Midbrain (tissue), 1 donor: ENCODE measurements at regions not wholly inside any gene's neighbourhood (a gene's known extent, or its start where the extent isn't known, plus 50 kb on each side); places are given as distances from the start of the nearest gene placed in this dataset.
"Not testable (repeated sequence)": the region's sequence is repeated elsewhere in the genome, so short reads cannot be mapped to it uniquely, and the experiment has no call there.

Experiments
- DNase-seq: peaks from one replicate; lab custom pipeline; 2025; lab: John Stamatoyannopoulos, UW

- DNase-seq: no peak
These were observed 575.2 kb upstream of the ADGRB3 start for GRCh38 chr6:68059899-68060298.

DNA sequence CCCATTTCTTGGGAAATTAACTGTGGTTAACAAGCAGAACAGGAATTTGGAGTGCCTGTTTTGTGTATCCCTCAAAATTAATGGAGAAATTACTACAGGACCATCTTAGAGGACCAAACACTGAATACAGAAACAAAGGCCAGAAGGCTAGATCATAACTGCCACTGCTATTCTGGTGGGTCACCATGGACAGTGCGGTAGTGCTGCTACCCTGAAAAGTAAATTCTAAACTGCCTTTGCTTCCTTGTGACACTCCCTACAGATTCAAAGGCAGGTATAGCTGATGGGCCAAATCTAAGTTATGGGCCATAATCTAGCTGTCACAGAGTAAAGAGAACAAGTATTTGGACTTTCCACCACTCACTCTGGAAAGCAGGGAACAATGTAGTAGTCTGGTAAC, 575.8 kb upstream of the ADGRB3 start:
- no peak for DNase-seq

- DNase-seq: not testable (repeated sequence)
These were observed 578.5 kb upstream of the ADGRB3 start for GRCh38 chr6:68056596-68056995.

DNA sequence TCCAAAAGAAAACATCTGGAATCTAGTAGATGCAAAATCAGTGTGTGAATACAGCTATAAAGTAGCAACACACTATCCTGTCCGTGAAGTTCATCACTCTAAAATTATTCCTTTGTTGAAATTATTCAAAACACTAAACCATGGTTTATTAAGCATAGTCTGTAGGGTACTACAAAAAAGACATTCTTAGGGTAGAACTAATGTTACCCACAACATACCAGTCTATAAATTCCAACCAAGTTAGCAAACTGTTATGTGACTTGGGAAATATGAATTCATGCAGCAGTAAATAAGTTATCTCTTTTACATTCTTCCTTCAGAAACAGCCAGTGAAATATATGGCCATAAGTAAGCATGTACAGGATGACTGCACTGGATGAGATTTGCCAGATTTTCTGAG, 580.3 kb upstream of the ADGRB3 start:
- no peak for DNase-seq

GRCh38 chr6:68053805-68054373, 581.2 kb upstream of the ADGRB3 start:
- no peak for DNase-seq

- DNase-seq: no peak
These were observed 582.8 kb upstream of the ADGRB3 start for GRCh38 chr6:68052234-68052633.

DNA sequence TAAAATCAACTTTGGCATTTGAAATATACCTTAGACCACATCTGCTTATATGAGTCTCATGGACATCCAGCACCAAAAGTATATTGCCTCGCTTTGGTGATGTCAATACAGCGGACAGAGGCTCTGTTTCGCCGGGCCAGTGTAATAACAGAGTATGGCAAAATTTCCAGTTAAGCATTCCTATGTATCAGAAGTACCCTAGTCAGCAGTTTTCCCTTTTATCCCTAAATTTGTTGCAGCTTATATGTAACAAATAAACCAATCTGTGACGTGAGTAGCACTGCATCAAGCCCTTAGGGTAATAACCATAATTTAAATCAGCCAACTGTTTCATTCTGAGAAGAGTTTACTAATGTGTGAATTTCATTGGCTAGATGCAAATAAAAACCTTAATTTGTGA, 585.5 kb upstream of the ADGRB3 start:
- DNase-seq: no peak

GRCh38 chr6:68046756-68047155, 588.3 kb upstream of the ADGRB3 start:
- DNase-seq: no peak

DNA sequence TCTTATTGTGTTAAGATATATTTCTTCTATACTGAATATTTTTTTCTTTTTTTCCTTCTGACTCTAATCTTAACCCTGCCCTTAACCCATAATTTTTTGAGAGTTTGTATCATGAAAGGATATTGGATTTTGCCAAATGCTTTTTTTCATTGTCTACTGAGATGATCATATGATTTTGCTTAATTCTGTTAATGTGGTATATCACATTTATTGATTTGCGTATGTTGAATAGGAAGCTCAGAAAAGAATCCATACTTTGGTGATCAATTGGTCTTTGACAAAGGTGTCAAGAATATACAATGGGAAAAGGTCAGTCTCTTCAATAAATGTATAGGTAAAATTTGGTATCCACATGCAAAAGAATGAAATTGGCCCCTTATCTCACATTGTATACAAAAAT, 588.8 kb upstream of the ADGRB3 start:
- DNase-seq: no peak

DNA sequence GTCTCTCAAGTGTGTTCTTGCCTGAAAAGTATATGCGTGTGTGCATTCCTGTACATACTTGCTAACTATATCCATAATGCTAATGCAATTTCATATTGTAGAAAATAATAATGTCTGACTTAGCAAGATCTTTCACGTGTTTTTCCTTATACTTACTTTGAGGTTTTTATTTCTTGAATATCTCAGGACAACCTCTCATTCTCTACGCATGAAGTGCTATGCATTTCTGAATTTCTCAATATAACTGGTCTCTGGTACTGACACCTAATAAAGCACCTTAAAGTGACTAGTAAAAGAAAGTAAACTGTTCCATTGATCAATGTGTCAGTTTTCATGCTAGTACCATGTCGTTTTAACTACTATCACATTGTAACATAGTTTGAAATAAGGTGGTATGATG, 589.9 kb upstream of the ADGRB3 start:
- DNase-seq: no peak

GRCh38 chr6:68044264-68044663, 590.8 kb upstream of the ADGRB3 start:
- DNase-seq: no peak

- DNase-seq: no peak
These were observed 592.0 kb upstream of the ADGRB3 start for GRCh38 chr6:68043122-68043398.

GRCh38 chr6:68042339-68043121, 592.6 kb upstream of the ADGRB3 start:
- DNase-seq: no peak

DNA sequence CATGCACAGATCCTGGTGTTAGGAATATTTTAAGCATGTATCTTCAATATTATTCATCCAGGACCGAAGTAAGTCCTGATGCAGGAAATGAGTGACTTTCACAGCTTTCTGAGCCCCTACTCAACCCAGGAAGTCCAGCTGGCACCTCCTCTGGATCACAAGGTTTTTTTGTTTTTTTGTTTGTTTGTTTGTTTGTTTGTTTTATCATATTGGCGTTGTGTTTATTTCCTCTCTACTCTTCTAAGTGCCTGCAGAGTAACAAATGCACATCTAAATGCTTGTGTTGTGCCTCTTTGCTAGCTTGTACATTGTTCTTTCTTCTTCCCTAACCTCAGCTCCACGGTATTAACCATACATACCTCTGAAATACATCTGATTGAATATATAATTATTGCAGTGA, 594.3 kb upstream of the ADGRB3 start:
- no peak for DNase-seq

DNA sequence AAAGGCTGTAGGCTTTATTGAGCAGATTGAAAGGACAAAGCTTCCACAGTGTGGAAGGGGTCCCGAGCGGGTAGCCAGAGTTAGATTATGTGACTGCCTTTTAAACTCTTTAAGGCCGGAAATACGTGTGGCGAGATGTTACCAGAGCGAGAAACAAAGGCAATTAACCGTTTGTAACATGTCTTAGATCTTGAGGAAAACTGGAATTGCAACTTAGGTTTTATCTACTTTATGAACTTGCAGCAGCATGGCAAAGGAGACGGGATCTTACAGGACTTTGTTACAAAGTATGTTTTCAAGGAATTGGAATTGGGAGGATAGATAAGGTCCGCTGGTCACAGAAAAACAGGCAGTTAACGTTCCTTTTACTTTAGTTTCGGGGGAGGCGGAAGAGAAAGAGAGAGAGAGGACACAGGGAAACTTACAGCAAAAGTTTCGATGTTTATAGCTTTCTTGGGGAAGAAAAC, 594.7 kb upstream of the ADGRB3 start:
- DNase-seq: no peak

DNA sequence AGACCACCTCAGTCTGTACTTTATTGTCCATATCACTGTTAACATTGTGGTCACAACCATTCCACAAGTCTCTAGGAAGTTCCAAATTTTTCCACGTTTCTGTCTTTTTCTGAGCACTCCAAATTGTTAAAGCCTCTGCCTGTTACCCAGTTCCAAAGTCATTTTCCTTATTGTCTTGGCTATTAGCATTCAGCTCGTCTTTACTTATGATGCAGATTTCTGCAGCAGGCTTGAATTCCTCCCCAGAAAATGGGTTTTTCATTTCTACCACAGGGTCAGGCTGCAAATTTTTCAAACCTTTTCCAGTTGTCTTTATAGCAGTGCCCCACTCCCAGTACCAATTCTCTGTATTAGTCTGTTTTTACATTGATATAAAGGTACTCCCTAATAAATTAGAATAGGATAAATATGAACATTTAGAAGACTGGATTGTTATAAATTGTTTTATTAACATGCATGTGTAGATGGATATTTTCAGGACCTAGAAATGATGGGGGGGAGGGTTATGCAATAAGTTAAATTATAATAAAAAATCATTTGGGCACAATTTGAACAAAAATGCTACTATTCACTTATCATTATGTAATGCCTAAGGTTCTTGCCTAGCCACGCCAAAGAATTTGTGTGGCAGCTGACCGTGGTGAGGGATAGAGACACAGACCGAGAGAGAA, 595.3 kb upstream of the ADGRB3 start:
- no peak for DNase-seq

DNA sequence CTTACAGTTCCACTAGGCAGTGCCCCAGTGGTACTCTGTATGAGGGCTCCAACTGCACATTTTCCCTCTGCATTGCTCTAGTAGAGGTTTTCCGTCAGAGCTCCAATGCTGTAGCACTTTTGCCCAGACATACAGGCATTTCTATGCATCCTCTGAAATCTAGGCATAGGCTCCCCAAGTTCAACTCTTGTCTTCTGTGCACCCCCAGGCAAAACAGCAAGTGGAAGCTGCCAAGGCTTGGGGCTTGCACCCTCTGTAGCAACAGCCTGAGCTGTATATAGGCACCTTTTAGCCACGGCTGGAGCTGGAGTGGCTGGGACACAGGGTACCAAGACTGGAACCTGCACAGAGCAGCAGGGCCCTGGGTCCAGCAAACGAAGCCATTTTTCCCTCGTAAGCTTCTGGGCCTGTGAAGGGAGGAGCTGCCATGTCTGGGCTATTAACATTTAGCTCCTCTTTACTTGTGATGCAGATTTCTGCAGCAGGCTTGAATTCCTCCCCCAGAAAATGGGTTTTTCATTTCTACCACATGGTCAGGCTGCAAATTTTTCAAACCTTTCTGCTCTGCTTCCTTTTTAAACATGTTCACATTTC, 596.2 kb upstream of the ADGRB3 start:
- DNase-seq: no peak

GRCh38 chr6:68032217-68032616, 602.9 kb upstream of the ADGRB3 start:
- no peak for DNase-seq

DNA sequence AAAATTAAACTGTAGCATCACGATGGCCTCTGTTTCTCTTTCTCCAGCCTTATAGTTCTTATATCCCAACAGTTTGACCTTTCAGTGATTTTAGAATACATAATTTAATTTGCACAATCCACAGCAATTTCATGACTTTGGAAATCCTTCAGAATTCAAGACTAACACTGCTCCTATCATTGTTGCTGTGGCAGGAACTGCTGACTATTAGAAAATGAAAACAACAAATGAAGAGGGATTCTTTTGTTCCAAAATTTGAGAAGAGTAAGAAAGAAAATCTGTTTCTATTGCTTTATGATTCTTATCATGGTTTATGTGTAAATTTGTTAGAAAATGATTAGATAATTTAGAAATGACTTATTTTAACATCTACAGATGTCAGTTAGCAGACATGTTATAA, 604.0 kb upstream of the ADGRB3 start:
- no peak for DNase-seq

DNA sequence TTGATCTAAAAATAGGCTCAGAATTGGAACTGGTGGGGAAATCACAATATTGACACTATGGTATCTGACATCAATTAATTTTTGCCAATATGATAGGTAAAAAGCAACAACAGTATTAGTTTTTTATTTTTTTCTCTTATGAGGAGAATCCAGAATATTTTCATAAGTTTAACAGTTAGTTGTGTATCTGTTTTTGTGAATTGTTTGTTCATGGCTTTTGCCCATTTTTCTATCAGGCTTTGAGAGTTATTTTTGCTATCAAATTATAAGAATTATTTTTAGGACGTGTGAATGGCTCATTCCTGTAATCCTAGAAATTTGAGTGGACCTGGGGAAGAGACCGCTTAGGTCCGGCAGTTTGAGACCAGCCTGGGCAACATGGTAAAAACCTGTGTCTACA, 608.6 kb upstream of the ADGRB3 start:
- DNase-seq: no peak

DNA sequence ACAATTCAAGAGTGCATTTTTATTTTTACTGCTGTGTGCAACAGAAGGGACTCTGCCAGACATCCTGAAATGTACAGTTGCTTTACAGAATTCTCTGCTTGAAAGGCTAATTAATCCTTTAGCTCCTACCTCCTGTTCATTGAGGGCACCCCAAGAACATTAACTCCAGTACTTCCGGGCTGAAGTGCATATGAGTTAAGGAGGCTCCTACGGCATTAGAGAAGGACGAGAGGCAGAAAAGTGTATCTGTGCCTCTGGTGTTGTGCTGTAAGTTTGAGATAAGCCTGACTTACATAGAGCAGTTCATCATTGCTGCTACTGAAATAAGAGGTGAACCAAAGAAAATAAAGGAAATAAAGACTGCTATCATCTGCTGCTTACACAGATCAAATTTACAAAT, 609.3 kb upstream of the ADGRB3 start:
- no peak for DNase-seq

DNA sequence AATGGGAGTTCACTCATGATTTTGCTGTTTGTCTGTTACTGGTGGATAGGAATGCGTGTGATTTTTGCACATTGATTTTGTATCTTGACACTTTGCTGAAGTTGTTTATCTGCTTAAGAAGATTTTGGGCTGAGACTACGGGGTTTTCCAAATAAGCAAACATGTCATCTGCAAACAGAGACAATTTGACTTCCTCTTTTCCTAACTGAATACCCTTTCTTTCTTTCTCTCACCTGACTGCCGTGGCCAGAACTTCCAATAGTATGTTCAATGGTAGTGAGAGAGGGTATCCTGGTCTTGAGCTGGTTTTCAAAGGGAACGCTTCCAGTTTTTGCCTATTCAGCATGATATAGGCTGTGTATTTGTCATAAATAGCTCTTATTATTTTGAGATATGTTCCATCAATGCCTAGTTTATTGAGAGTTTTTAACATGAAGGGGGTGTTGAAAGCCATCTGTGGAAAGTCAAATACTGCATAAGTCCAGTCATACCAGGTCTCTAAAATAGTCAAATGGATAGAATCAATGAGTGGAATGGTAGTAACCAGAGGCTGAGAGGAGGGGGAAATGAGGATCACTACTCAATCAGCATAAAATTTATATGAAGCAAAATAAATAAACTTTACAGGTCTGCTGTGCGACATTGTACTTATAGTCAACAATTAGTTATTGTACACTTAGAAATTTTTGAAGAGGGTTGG, 610.4 kb upstream of the ADGRB3 start:
- no peak for DNase-seq

GRCh38 chr6:68022968-68023367, 612.1 kb upstream of the ADGRB3 start:
- not testable (repeated sequence) for DNase-seq
